ENCODE measurements at regions not wholly inside any gene's neighbourhood (a gene's known extent, or its start where the extent isn't known, plus 50 kb on each side); places are given as distances from the start of the nearest gene placed in this dataset.

- no peak for DNase-seq
These were observed 149.6 kb downstream of the ACKR3 start for GRCh38 chr2:236719192-236719635.

GRCh38 chr2:236720974-236721540 lies 151.4 kb downstream of the ACKR3 start:
- no peak for DNase-seq

- no peak for DNase-seq
These were observed 154.6 kb downstream of the ACKR3 start for GRCh38 chr2:236724200-236724599.

- DNase-seq: no peak
These were observed 157.3 kb downstream of the ACKR3 start for GRCh38 chr2:236726701-236727450.

- no peak for DNase-seq
These were observed 159.5 kb downstream of the ACKR3 start for GRCh38 chr2:236728916-236729670.

GRCh38 chr2:236730393-236730792 lies 160.8 kb downstream of the ACKR3 start:
- DNase-seq: no peak

GRCh38 chr2:236731767-236732580 lies 162.3 kb downstream of the ACKR3 start:
- DNase-seq: no peak

GRCh38 chr2:236733156-236733555 lies 163.5 kb downstream of the ACKR3 start:
- DNase-seq: no peak

GRCh38 chr2:236735825-236736238 lies 166.2 kb downstream of the ACKR3 start:
- no peak for DNase-seq

GRCh38 chr2:236738030-236738429 lies 168.4 kb downstream of the ACKR3 start:
- no peak for DNase-seq

- DNase-seq: no peak
These were observed 169.3 kb downstream of the ACKR3 start for GRCh38 chr2:236738896-236739295.

GRCh38 chr2:236739663-236740062 lies 170.0 kb downstream of the ACKR3 start:
- no peak for DNase-seq

GRCh38 chr2:236740506-236740905 lies 170.9 kb downstream of the ACKR3 start:
- DNase-seq: no peak

GRCh38 chr2:236743039-236743920 lies 173.7 kb downstream of the ACKR3 start:
- DNase-seq: no peak

- DNase-seq: no peak
These were observed 174.3 kb downstream of the ACKR3 start for GRCh38 chr2:236743921-236744280.

- no peak for DNase-seq
These were observed 174.7 kb downstream of the ACKR3 start for GRCh38 chr2:236744281-236744705.

- DNase-seq: no peak
These were observed 175.1 kb downstream of the ACKR3 start for GRCh38 chr2:236744716-236745115.

- no peak for DNase-seq
These were observed 176.0 kb downstream of the ACKR3 start for GRCh38 chr2:236745420-236746210.

GRCh38 chr2:236746833-236747232 lies 177.2 kb downstream of the ACKR3 start:
- no peak for DNase-seq

GRCh38 chr2:236747426-236747825 lies 177.8 kb downstream of the ACKR3 start:
- DNase-seq: no peak

GRCh38 chr2:236747925-236748324 lies 178.3 kb downstream of the ACKR3 start:
- DNase-seq: no peak

All from activated T-cell treated with anti-CD3 and anti-CD28 coated beads for 4 hours (primary cell).